Neural cell (in vitro differentiated cells): ENCODE measurements at regions not wholly inside any gene's neighbourhood (a gene's known extent, or its start where the extent isn't known, plus 50 kb on each side); places are given as distances from the start of the nearest gene placed in this dataset.

Source experiments
- H2AFZ ChIP-seq: fragments of 200-600, 300-800 bp; sonication (generic), shearing (Covaris generic); 2 replicates; pipeline ENCODE4 v1.6.0; 2014; ENCODE audit warnings: low read depth, mild to moderate bottlenecking, antibody characterized with exemption, low read length, moderate library complexity
- H3F3A ChIP-seq: fragments of 200-600 bp; shearing (Covaris generic); 2 replicates; pipeline ENCODE4 v1.6.1; 2016; ENCODE audit warnings: mild to moderate bottlenecking, moderate library complexity, mixed read lengths, antibody characterized with exemption, low read length; ENCODE audit not compliant: insufficient read depth, poor library complexity, severe bottlenecking
- H3K27ac ChIP-seq: fragments of 200-600, 300-800 bp; sonication (generic), shearing (Covaris generic); 2 replicates; pipeline ENCODE4 v1.5.1; 2014; ENCODE audit warnings: mild to moderate bottlenecking, low read length, moderate library complexity
- H3K27me3 ChIP-seq: fragments of 300-800, 200-600 bp; sonication (generic), shearing (Covaris generic); 2 replicates; pipeline ENCODE4 v1.6.0; 2014; ENCODE audit warnings: mild to moderate bottlenecking, low read depth, low read length, moderate library complexity; ENCODE audit not compliant: insufficient read depth
- H3K36me3 ChIP-seq: fragments of 300-800, 200-600 bp; sonication (generic), shearing (Covaris generic); 2 replicates; pipeline ENCODE4 v1.5.1; 2014; ENCODE audit warnings: mild to moderate bottlenecking, antibody characterized with exemption, low read length, moderate library complexity; ENCODE audit not compliant: insufficient read depth
- H3K4me2 ChIP-seq: fragments of 300-800, 200-600 bp; sonication (generic), shearing (Covaris generic); 2 replicates; pipeline ENCODE4 v1.6.0; 2014; ENCODE audit warnings: mild to moderate bottlenecking, low read length
- H3K4me3 ChIP-seq: fragments of 300-800, 200-600 bp; sonication (generic), shearing (Covaris generic); 2 replicates; pipeline ENCODE4 v1.5.1; 2014; ENCODE audit warnings: mild to moderate bottlenecking, low read length, moderate library complexity
- H3K79me2 ChIP-seq: fragments of 200-600 bp; shearing (Covaris generic); replicated peaks from 2 replicates; pipeline ENCODE4 v1.6.0; 2014; ENCODE audit warnings: mild to moderate bottlenecking, low read length, moderate library complexity; ENCODE audit not compliant: insufficient read depth
- H3K9ac ChIP-seq: fragments of 300-800, 200-600 bp; sonication (generic), shearing (Covaris generic); 2 replicates; pipeline ENCODE4 v1.6.1; 2016; ENCODE audit warnings: mild to moderate bottlenecking, low read length, mixed read lengths
- H3K9me2 ChIP-seq: fragments of 200-600 bp; shearing (Covaris generic); 2 replicates; pipeline ENCODE4 v1.6.1; 2016; ENCODE audit warnings: mild to moderate bottlenecking, low read length, mixed read lengths; ENCODE audit not compliant: insufficient read depth
- H3K9me3 ChIP-seq: fragments of 200-600, 300-800 bp; sonication (generic), shearing (Covaris generic); 2 replicates; pipeline ENCODE4 v1.6.1; 2016; ENCODE audit warnings: mild to moderate bottlenecking, mixed run types, low read length, moderate library complexity, mixed read lengths
- H4K20me1 ChIP-seq: fragments of 200-600 bp; shearing (Covaris generic); 2 replicates; pipeline ENCODE4 v1.6.1; 2016; ENCODE audit warnings: mild to moderate bottlenecking, mixed run types; ENCODE audit not compliant: insufficient read depth
- CTCF ChIP-seq: fragments of 450-650 bp; IDR thresholded peaks from 2 replicates; pipeline ENCODE4 v1.5.1; 2014; ENCODE audit warnings: antibody characterized with exemption, mild to moderate bottlenecking, moderate library complexity; ENCODE audit not compliant: poor library complexity, severe bottlenecking
- EP300 ChIP-seq: fragments of 450-650 bp; conservative IDR thresholded peaks from 2 replicates; pipeline ENCODE4 v1.6.1; 2014; ENCODE audit warnings: antibody characterized with exemption, mild to moderate bottlenecking, moderate library complexity; ENCODE audit not compliant: poor library complexity, severe bottlenecking
- EZH2 ChIP-seq: fragments of 200-600, 300-800 bp; shearing (Covaris generic), sonication (generic); IDR thresholded peaks from 2 replicates; pipeline ENCODE4 v1.6.1; 2014; ENCODE audit warnings: antibody characterized with exemption, low read length, borderline replicate concordance, mild to moderate bottlenecking; ENCODE audit not compliant: insufficient read depth, poor library complexity, severe bottlenecking
- MXI1 ChIP-seq: fragments of 450-650 bp; conservative IDR thresholded peaks from 2 replicates; pipeline ENCODE4 v1.6.1; 2014; ENCODE audit warnings: antibody characterized with exemption, mild to moderate bottlenecking; ENCODE audit not compliant: poor library complexity, severe bottlenecking
- RAD21 ChIP-seq: fragments of 450-650 bp; conservative IDR thresholded peaks from 2 replicates; pipeline ENCODE4 v1.6.1; 2014; ENCODE audit warnings: antibody characterized with exemption, mild to moderate bottlenecking, moderate library complexity
- REST ChIP-seq: IDR thresholded peaks from 2 replicates; pipeline ENCODE4 v1.6.1; 2012; ENCODE audit warnings: borderline replicate concordance
- SMC3 ChIP-seq: fragments of 450-650 bp; conservative IDR thresholded peaks from 2 replicates; pipeline ENCODE4 v1.6.1; 2014; ENCODE audit warnings: antibody characterized with exemption, mild to moderate bottlenecking, moderate library complexity; ENCODE audit not compliant: poor library complexity
- TAF1 ChIP-seq: IDR thresholded peaks from 2 replicates; pipeline ENCODE4 v1.6.1; 2012; ENCODE audit warnings: low read depth

GRCh38 chr2:228819701-228820100, 451.4 kb downstream of the PID1 start:
- no peaks in the 10 kb centered on the region for H3K9me2 ChIP-seq
- no peak overlapping the region for H2AFZ ChIP-seq
- no peaks in the 10 kb centered on the region for H3K9me3 ChIP-seq
- H3K79me2 ChIP-seq = no peaks in the 10 kb centered on the region
- no peak overlapping the region for H3K27ac ChIP-seq
- no peak overlapping the region for H3K4me3 ChIP-seq
- H3K27me3 ChIP-seq = no peaks in the 10 kb centered on the region
- no peak overlapping the region for H3K4me2 ChIP-seq
- H3K9ac ChIP-seq = no peak overlapping the region
- H4K20me1 ChIP-seq = no peaks in the 10 kb centered on the region
- H3F3A ChIP-seq = no peaks in the 10 kb centered on the region
- no peaks in the 10 kb centered on the region for H3K36me3 ChIP-seq
- no peak for TF ChIP-seq CTCF
- no peak for TF ChIP-seq TAF1
- no peak for TF ChIP-seq SMC3
- no peak for TF ChIP-seq EZH2
- no peak for TF ChIP-seq MXI1
- TF ChIP-seq EP300 = no peak
- TF ChIP-seq REST = no peak

GRCh38 chr2:228802181-228803071, 468.7 kb downstream of the PID1 start:
- Histone ChIP-seq H3K9ac (no peak overlapping the region), H3K79me2 (no peaks in the 10 kb centered on the region), H3K27me3 (no peaks in the 10 kb centered on the region), H4K20me1 (no peaks in the 10 kb centered on the region), H3F3A (no peaks in the 10 kb centered on the region), H3K4me3 (no peak overlapping the region), H3K36me3 (no peaks in the 10 kb centered on the region), H3K9me2 (no peaks in the 10 kb centered on the region), H3K27ac (no peak overlapping the region), H2AFZ (no peak overlapping the region), H3K4me2 (no peak overlapping the region), H3K9me3 (no peaks in the 10 kb centered on the region)
- TF ChIP-seq EP300 (no peak), RAD21 (no peak), TAF1 (no peak), EZH2 (no peak)
